Inflammatory macrophage (primary cell): ENCODE measurements at regions not wholly inside any gene's neighbourhood (a gene's known extent, or its start where the extent isn't known, plus 50 kb on each side); places are given as distances from the start of the nearest gene placed in this dataset.
A peak's percentile ranks its signal among the peaks of the same experiment; 100 is the strongest.

Experiments
- DNase-seq, 2 donors: peaks; one replicate each; pipeline ENCODE4 v3.0.0-alpha.2; 2020 to 2022

DNA sequence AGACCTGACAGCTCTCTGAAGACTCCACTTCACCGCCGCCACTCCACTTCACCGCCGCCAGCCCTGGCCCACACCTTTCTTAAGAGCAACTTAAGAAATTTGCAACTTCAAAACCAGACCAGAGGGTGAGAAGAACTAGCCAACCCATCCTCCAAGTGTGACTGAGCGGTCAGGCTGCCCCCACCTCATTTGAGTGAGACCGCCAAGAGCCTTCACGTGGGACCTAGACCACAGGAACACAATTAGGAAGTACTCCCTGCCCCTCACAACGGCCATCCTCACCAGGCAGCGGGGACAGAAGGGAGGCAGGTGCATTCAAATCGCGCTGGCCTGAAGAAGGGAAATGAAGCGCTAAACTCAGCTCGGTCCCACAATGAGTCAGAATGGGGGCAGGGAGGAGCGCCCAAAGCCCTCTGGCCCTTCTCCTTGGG lies 156.8 kb upstream of the BCL6 start:
- DNase-seq = no peak

DNA sequence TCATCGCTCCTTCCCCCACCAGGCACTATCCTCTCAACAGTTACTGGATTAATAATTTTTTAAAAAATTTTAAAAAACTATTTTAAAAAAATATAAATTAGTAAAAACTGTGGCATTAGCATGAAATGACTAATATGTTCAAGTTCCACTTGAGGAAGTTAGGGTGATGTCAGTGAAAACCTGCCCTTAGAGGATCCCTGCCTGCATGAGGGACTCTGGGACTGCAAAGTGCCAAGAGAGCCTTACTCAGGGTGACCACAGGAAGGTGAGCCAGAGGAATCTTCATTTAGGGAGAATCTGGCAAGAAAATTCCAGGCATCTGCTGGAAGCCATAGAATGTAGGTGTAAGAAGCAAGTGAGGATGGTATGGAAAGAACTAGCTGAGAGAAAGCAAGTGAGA lies 157.7 kb upstream of the BCL6 start:
- peak; percentile 30 to 56 for DNase-seq

DNA sequence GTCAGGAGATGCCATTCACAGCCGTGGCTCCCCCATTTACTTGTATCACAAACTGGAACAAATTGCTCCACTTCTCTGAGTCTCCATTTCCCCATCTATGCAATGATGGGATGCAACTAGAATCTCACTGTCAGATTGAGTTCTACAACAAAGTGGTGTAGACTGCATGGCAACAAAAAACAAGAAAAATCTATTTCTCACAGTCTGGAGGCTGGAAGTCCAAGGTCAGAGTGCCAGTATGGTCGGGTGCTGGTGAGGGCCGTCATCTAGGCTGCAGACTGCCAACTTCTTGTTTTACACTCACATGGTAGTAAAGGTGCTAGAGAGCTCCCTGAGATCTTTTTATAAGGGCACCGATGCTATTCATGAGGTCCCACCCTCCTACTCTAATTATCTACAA lies 158.4 kb upstream of the BCL6 start:
- DNase-seq = no peak

DNA sequence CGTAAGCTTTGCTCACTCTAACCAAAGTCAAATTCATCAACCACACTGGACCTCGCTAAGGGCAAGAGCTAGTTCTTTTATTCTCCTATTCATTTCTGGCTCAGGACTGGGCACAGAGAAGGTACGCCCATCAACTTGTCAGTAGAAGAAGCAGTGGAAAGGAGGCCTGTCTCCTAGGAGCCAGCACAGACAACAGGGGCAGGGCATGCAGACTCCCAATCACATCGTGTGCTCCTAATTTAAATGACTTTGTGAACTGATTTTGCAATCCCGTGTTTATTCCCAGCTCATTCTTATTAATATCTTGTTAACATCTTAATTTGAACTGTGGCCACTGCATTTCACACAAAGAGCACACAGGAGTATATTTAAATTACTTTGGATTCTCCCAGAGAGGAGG lies 161.1 kb upstream of the BCL6 start:
- DNase-seq = no peak

DNA sequence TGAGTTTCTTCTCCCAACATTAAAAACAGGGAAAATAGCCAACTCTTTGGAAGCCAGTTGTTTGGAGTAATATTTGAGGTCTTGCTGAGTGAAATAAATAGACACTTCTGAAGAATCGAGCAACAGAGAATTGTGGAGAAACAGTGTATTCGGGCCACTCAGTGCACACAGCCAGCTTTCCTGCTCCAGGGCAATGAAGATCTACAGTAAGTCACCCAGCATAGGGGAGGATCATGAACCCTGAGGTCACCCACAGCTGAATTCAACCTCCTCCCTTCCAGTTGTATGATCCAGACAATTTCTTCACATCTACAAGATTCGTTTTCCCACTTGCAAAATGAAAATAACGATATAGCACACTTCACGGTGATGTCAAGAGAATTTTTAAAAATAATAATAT lies 161.7 kb upstream of the BCL6 start:
- DNase-seq = no peak

DNA sequence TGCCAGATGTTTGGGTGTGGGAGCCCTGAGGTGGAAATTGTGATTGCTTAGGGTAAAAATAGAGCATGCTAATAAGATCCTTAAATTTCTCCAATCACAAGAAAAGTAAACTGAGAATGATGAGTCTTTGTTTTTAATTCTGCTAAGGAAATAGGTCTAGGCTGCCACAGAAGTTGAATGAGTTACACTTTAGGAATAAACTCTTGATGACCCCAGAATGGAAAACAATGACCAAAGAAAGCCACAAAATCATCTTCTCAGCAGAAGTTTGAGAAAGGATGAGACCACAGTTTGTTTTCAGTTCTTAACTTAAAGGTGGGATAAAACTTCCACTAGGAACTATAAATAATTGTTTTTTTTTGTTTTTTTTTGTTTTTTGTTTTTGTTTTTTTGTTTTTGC lies 164.6 kb upstream of the BCL6 start:
- no peak for DNase-seq

DNA sequence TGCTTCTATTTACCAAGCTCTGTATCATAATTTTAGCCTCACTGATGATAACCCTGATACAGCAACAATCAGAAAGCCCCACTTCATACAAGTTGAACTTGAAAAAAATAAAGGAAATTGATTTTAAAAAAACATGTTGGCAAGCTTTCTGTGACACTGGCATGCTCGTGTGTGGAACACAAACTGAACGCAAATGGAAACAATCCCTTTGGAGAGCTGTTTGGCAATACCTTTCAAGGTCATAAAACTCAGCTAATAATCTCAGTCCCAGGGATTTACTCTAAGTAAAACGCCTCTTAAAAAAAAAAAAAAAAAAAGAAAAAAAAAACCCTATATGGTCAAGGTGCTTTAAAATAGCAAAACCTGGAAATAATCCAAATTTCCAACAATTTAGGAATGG lies 166.7 kb upstream of the BCL6 start:
- no peak for DNase-seq

DNA sequence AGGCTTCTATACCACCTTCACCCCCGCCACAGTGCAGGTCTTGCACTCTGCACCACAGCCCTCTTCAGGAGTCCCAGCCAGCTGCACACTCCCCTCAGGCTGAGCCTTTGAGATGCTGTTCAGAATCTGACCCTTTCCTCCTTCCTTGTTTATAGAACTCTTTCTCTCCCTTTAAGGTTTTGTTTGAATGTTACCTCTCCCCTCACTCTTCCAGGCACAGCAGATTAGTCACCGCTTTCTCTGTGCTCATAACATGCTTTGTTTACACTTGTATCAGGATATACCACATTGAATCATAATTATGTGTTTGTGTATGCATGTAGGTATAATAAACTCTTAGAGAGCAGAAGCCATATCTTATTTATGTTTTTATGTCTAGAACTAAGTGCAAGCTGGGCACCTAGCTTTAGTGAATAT lies 168.4 kb upstream of the BCL6 start:
- DNase-seq = no peak

DNA sequence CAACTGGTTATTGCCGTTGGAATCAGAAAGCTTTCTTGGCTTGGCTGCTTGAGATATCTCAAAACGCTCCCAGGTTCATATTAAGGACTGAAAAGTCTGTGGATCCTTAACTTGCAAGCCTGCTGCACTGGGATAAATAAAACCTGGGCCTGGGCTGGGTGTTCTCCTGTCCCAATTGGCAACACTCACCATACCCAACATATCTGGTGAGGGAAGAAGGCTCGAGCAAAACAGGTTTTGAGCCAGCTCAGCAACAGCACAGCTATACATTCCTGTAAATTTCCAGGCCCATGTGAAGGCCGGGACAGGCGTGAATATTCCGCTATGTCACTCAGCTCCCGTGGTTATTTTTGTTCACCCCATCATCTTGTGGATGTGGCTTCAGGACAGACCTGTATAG lies 169.0 kb upstream of the BCL6 start:
- no peak for DNase-seq

DNA sequence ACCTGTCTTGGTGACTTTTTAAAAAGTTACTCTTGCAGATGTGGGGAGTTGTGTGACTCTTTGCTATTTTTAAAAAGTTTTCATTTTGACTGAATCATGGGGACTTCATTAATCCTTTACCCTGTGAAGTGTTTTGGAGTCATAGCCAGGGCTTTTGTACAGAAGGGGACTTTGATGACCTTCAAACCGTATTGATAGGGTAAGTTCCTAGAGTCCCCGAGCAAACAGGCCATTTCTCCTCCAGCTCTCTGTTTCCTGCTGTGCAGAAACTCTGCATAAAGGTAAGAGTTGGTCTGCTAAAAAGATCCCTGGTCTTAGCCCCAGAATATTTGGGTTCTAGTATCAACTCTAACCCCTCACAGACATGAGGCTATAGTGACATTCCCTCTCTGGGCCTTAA lies 170.8 kb upstream of the BCL6 start:
- no peak for DNase-seq

DNA sequence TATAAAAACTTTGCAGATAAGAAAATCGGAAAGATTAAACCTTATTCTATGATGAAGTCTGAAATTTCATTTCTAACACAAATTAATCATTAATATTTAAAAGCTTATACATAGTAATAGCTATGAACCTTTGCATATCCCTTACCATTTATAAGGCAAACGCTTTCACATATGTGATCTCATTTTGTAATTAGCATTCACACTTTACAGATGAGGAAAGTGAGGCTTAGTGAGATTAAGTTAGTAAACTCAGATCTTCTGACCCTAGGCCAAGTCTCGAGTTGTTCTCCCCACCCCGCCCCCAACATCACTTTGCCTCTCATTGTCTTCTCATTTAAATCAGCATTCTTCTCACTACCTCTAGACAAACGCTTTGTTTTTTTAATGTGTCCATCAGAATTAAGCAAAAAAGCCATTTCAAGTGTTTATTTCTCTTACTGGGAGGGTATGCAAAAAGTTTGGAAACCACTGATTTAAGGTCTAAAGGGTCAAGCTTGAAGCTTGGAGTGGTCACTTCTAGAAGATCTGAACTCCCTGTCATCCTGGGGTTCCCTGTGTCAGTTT lies 172.9 kb upstream of the BCL6 start:
- no peak for DNase-seq

DNA sequence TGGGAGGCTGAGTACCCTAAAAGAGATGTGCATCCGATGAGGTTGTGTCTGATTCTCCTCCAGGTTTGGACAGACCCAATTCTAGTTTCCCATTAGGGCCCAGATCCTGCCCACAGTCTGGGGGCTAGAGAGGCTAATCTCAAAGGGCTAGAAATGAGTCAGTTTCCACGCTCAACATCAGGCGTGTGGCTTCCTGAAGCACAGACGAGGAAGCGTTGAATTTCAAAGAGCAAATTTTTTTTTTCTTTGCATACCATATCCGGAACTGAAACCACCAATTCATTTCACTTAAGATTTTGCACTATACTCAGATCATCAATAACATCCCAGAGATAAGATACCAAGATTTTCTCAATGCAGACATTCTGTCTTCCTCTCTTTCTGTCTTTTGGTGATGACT lies 173.8 kb upstream of the BCL6 start:
- peak; percentile 77 to 87 for DNase-seq

DNA sequence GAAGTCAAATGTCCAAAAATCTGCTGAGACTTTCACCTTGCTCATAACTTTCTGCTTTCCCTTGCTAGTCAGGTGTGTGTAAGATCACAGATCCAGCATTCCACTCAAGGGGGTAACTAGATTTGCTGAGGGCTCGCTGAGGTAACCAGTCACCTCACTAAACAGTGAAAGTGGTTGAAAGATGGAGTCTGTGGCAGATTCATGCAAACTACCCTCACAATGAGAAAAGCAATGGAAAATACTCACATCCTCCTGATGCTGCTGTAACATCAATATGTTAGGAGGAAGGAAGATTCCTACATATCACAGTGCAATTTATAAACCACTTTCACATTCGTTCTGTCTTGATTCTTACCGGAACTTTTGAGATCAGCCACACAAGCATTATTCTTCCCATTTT lies 174.3 kb upstream of the BCL6 start:
- DNase-seq = peak; percentile 52 to 66

DNA sequence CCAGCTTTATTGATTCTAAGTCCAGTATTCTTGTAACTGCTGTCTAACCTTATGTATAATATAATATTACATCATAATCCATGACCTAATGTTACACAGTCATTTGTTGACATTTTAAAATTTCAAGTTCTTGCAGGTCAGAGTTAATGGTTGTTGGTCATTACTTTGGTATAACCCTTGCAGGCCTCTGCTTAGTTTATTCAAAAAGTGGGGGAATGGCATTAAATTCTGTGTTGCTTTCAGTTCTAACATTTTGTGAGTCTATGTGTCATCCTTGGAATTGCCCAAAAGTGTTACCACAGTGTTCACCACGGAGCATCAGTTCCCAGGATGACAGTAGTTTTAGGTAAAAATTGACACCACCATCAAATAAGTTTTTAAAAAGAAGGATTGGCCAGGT lies 174.8 kb upstream of the BCL6 start:
- no peak for DNase-seq

DNA sequence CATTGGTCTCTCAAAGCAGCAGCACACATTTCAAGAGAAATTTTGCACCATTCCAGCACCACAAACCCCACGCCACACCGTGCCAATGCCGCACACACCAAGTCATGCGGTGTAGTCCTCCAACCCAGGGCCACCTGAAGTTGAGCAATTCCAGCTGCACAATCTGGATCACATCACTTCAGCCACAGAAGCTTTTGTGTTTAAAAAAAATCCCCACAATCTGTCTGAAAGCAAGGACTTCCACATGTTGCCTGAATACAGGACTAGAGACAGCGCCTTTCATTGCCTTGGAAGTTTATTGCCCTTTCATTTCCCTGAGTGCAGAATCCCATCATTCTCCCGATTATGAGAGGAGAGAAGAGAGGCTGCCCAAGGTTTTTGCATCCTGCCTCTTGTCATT lies 175.6 kb upstream of the BCL6 start:
- no peak for DNase-seq

DNA sequence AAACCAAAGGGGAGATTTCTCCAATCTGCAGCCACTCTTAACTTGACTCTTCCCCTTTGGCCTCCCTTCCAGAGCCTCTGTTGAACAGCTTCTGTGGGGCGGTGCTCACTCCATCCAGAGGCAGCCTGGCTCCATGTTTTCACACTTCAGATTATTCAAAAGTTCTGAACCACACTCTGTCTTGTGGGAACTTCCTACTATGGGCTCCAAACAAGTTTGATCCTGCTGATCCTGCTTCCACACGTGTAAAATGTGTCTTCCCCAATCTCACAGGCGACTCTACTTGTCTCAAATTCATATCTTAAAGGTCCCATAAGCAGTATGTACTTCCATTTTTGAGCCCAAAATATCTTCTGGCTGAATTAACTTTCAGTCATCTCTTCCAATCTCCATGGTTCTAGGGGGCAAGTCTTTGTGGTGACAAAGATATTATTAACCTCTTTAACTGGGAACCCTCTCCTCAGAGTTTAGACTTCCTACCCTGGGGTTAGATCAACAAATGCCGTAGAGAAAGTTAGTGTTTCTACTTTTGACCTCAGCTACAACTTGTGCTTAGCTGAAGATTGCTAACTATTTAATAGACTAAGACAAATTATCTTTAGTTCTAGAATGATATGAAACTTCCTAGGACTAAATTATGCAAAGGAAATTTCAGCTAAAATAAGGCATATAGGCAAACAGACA lies 176.3 kb upstream of the BCL6 start:
- peak in 1 of 2 donors; percentile 27 for DNase-seq

DNA sequence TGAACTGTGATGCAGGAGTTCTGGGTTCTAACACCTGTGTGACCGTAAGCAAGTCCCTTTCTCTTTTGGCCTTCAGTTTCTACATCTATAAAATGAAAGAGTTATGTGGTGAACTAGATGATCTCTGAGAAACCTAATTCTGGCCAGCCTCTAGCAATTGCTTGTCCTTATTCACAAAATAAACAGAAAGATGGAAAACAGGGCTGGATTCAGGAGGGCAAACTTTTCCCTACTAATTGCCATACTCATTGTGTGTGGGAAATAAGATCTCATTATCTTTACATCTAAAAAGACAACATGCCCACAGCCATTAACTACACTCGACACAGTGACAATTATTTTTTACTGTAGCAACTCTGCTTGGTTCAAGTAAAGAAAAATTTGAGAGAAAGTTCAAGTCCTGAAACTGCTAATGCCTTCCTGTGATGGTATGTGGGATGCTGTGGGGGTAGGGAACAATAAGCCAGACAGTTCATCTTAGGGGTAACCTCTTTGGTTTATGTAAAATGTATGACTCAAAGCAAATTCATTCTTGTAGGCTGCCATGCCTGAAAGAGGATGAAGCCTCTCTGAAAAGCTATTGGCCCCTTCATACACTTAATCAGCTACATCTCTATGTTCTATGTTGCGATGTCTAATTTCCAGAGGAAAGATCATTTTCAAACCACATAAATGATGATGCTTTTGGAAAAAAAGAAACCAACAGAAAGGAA lies 177.6 kb upstream of the BCL6 start:
- DNase-seq = no peak

DNA sequence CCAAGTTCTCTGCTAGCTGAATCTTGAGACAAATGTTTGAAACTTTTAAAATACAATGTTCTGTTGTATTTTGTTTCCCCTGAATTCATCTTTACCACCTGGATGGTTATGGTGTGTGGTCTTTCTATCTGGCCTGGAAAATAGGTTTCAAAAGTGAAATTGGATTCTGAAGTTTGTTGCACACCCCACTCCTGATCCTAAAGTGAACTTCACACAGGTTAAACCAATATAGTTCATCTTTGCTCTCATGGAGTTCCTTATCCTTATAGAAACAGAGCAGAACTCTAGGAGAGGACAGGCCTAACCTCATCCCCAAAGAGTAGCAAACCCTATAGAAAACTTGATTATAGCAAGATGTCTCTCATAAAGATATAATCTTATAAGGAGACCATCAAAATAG lies 179.4 kb upstream of the BCL6 start:
- DNase-seq = no peak

DNA sequence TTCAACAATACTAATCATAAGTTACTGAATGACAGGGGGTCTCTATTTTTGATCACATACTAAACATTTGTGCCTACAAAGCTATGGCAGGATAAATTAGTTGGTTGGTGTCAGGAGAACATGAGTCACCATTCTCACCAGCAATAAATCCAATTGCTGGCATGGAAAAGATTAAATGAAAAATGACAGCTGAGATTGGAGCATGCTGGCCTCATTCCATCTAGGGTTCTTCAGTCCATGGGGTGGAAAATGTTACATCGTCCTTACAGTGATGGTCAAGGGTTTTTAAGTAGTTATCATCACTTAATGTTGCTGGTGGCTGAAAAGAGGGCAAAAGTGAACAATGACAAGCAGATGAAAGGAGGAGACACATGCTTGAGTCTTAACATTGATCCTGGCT lies 180.1 kb upstream of the BCL6 start:
- no peak for DNase-seq

DNA sequence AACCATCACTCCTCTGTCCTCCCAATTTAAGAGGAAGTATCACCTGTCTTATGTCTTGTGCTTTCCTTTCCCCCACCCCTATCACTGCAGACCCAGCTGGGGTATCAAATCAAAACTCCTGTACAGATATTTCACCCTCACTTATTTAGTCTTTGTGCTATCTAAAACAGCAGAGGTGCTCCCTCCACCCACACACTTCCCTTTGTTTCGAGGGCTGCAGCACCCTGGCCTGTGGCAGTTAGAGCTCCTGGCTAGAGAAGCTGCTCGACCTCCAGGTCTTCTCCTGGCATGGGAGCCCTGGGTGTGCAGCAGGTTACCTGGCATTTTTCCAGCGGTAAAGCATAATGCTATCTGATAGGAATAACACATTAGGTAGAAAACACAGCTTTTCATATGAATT lies 181.4 kb upstream of the BCL6 start:
- DNase-seq = no peak

DNA sequence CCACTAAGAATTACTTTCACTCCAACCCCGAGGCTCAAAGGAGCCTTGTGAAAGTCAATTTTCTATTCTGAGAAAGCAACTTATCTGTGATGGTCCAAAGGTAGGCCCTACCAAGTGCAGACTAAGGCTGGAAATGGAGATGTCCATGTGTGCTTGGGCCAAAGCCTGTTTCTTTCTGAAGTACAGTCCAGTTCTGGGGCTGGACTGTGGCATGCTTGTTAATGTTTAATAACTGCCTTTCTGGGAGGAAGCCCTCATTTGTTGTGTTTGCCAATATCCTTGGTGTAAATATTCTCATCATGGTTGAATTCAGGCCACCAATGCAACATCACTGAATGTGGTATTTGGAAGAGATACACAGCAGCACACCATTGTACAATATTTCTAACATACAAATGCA lies 182.3 kb upstream of the BCL6 start:
- DNase-seq = no peak

DNA sequence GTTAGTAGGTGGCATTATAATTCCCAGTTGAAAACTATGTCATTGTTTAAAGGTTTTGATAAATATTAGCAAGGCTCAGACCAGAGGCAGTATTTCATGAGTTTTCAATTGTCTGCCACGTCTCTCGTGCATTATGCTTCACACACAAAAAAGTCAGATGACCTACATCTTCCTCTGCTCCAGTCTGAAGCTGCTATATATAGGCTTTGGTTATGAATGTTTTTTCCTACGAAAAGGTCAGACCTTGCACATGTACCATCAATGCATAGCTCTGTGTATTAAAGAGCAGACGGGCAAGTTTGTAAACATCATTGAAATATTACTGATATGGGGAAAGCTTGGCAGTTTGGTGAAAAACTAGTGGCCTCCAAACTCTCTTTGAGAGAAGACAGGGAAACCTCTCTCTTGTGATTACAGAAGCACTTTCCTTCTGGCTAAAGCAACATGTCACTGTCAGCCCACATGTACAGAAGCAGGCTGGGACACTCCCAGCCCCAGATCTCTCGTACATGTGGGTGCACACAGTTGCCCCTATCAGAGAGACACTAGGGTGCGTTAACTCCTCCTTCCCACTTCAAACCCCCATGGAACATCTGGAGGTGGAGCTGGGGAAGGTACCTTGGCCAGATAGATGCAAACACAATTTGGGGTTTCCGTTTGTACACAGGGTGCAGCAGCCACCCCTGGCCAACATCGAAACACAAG lies 184.0 kb upstream of the BCL6 start:
- DNase-seq = no peak

DNA sequence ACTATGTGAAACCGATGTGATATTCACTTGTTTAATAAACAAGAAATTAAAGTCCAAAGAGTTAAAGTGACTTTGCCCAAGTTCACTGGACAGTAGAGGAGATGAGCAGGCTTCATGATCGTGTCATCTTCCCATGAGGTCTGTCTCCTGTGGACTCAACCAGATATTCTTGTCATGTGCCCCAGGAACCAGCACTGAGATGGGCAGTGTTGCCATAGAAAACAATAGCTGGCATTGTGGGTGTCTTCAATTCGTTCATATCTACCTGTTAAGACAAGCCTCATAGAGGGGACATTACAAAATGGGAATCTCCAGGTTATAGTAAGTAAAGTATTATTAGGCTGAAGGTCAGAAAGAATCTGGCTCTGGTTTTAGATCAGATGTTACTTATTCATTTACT lies 184.8 kb upstream of the BCL6 start:
- no peak for DNase-seq

DNA sequence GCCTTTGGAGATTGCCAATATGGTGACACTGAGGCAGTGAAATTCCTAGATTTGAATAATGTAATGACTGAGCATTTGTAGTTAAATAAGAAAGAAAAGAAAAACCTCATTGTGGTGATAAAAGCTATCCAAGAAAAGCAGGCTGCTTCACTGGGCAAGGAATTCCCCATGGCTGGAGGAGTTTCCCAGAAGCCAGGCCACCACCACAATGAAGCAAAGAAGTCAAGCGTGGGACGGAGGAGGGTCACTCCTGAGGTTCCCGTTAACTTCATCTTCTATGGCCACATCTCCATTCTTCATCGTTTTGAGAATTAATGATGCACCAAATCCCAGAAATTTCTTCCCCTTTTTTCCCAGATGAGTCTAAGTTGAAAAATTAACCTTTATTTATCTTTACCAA lies 185.8 kb upstream of the BCL6 start:
- DNase-seq = no peak
